Spinal cord (tissue), 10 donors: ENCODE measurements at regions not wholly inside any gene's neighbourhood (a gene's known extent, or its start where the extent isn't known, plus 50 kb on each side); places are given as distances from the start of the nearest gene placed in this dataset. TPM values are rescaled to one million over a fixed set of nuclear protein-coding genes. Genes with fewer than 3 reads are reported as not detected.

Experiments used
- DNase-seq, 6 donors: peaks; one replicate each; pipeline versions ENCODE4 v3.0.0 to v3.0.0-alpha.2; 2013 to 2015; ENCODE audit warnings: low spot score in 6 of 6, low read depth in 4 of 6
- H3K27ac ChIP-seq: one replicate; pipeline ENCODE4 v1.5.1; 2013; ENCODE audit warnings: low read depth, low read length, control low read depth
- H3K27me3 ChIP-seq: one replicate; pipeline ENCODE4 v1.6.1; 2013; ENCODE audit warnings: low read length; ENCODE audit not compliant: control insufficient read depth, insufficient read depth
- H3K36me3 ChIP-seq: one replicate; pipeline ENCODE4 v1.6.1; 2013; ENCODE audit warnings: low read length; ENCODE audit not compliant: control insufficient read depth, insufficient read depth
- H3K4me1 ChIP-seq: one replicate; pipeline ENCODE4 v1.6.1; 2013; ENCODE audit warnings: low read length; ENCODE audit not compliant: control insufficient read depth, insufficient read depth
- H3K4me3 ChIP-seq: one replicate; pipeline ENCODE4 v1.5.1; 2013; ENCODE audit warnings: low read depth, low read length, control low read depth
- H3K9me3 ChIP-seq: one replicate; pipeline ENCODE4 v1.6.1; 2013; ENCODE audit warnings: low read length; ENCODE audit not compliant: control insufficient read depth, insufficient read depth
- WGBS: methylation state at CpG from one replicate; pipeline ENCODE4 v1.1.5; 2013; ENCODE audit warnings: missing lambda C conversion rate; ENCODE audit not compliant: insufficient coverage; 5-methylcytosine and 5-hydroxymethylcytosine counted together
- small RNA-seq: library from RNA; depleted of rRNA; stranded (forward); fragments of <200 nt; gene quantifications from one replicate; pipeline ENCODE3, GENCODE V24; 2014; ENCODE audit warnings: low replicate concordance
- donor health status: healthy.

- H3K4me1 ChIP-seq = no peaks in the 10 kb centered on the region
- WGBS = no CpG with 5 or more reads among the region's 1 CpG
- no peaks in the 10 kb centered on the region for H3K9me3 ChIP-seq
- no peaks in the 10 kb centered on the region for H3K27me3 ChIP-seq
- no peak overlapping the region for H3K4me3 ChIP-seq
- H3K36me3 ChIP-seq = no peaks in the 10 kb centered on the region
- no peak overlapping the region for H3K27ac ChIP-seq
- no peak for DNase-seq
These were observed 94.6 kb upstream of the FUNDC1 start for GRCh38 chrX:44637282-44637681.

DNA sequence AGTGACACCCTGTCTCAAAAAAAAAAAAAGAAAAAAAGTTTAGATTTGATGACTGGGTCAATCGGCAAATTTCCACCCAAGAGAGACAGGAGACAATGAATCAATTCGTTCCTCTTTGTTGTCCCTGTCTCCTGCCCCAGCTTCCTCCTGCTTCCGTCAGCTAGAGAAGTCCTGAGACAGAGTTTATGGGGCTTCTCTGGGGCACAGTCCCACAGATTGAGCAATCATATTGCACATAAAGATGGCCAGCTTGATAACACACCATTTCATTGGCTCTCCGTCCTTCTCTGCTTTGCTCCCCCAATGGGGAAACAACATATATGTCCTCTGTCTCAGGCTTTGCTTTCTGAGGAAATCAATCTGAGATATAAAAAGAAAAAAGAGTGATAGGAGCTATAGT lies 78.4 kb upstream of the FUNDC1 start:
- DNase-seq = no peak
- H3K27ac ChIP-seq = no peak overlapping the region
- 64% methylated on average over 3 of the region's 4 CpGs for WGBS

GRCh38 chrX:44619039-44619438 lies 76.4 kb upstream of the FUNDC1 start:
- Histone ChIP-seq H3K27me3 (peaks cover 2% of the 10 kb centered on the region), H3K27ac (no peak overlapping the region), H3K4me3 (no peak overlapping the region), H3K4me1 (no peaks in the 10 kb centered on the region), H3K9me3 (no peaks in the 10 kb centered on the region), H3K36me3 (no peaks in the 10 kb centered on the region)
- no peak for DNase-seq
- 77% methylated on average over 3 of the region's 4 CpGs for WGBS

More for the DNA sequence above, 78.4 kb upstream of the FUNDC1 start:
- Histone ChIP-seq H3K27me3 (peaks cover 5% of the 10 kb centered on the region), H3K9me3 (no peaks in the 10 kb centered on the region), H3K4me3 (no peak overlapping the region), H3K4me1 (no peaks in the 10 kb centered on the region), H3K36me3 (no peaks in the 10 kb centered on the region)

- Histone ChIP-seq H3K9me3 (peaks cover 2% of the 10 kb centered on the region), H3K36me3 (no peaks in the 10 kb centered on the region), H3K27ac (no peak overlapping the region), H3K4me1 (no peaks in the 10 kb centered on the region), H3K4me3 (no peak overlapping the region), H3K27me3 (no peaks in the 10 kb centered on the region)
- DNase-seq = no peak
- no CpG with 5 or more reads among the region's 2 CpGs for whole genome bisulfite sequencing
These were observed 53.6 kb upstream of the FUNDC1 start for GRCh38 chrX:44596277-44596676.

Small RNA genes in the stretch of these regions (small RNA-seq; reads per million reads assigned to genes)
- not detected for gene RN7SL291P
